GM12874 (cell line): ENCODE measurements at regions not wholly inside any gene's neighbourhood (a gene's known extent, or its start where the extent isn't known, plus 50 kb on each side); places are given as distances from the start of the nearest gene placed in this dataset.

Experiments used
- CTCF ChIP-seq: IDR thresholded peaks from 2 replicates; pipeline ENCODE4 v1.5.1; 2011; ENCODE audit warnings: low read depth, mild to moderate bottlenecking, control low read depth, low read length, moderate library complexity; ENCODE audit not compliant: insufficient read depth

GRCh38 chr7:108627476-108628051 lies 57.9 kb downstream of the DNAJB9 start:
- no peak for TF ChIP-seq CTCF

GRCh38 chr7:108628678-108629077 lies 59.0 kb downstream of the DNAJB9 start:
- no peak for TF ChIP-seq CTCF

- no peak for TF ChIP-seq CTCF
Measured at GRCh38 chr7:108629651-108630400, 60.2 kb downstream of the DNAJB9 start.

GRCh38 chr7:108634036-108634435 lies 64.4 kb downstream of the DNAJB9 start:
- no peak for TF ChIP-seq CTCF

- TF ChIP-seq CTCF, result no peak
Measured at GRCh38 chr7:108634535-108634934, 64.9 kb downstream of the DNAJB9 start.

GRCh38 chr7:108637049-108637621 lies 67.5 kb downstream of the DNAJB9 start:
- TF ChIP-seq CTCF, result no peak

- TF ChIP-seq CTCF, result no peak
Measured at GRCh38 chr7:108642126-108642525, 72.5 kb downstream of the DNAJB9 start.
